ENCODE measurements at regions not wholly inside any gene's neighbourhood (a gene's known extent, or its start where the extent isn't known, plus 50 kb on each side); places are given as distances from the start of the nearest gene placed in this dataset.

GRCh38 chr16:54812229-54812628 lies 118.4 kb upstream of the IRX5 start:
- no peak for TF ChIP-seq EP300 (IDR thresholded peaks at IDR 0.05)
- WGBS: 54% methylated on average over 3 of the region's 3 CpGs
- DNase-seq (ENCODE audit: low spot score in 2 of 2): no peak
- no peaks in the 10 kb centered on the region for H3K4me1 ChIP-seq
- no peak overlapping the region for H3K27ac ChIP-seq
- H3K36me3 ChIP-seq: no peaks in the 10 kb centered on the region
- H3K9me3 ChIP-seq: no peaks in the 10 kb centered on the region
- no peaks in the 10 kb centered on the region for H3K27me3 ChIP-seq
- no peak overlapping the region for H3K4me3 ChIP-seq

GRCh38 chr16:54808890-54809289 lies 121.8 kb upstream of the IRX5 start:
- Histone ChIP-seq H3K4me3 (no peak overlapping the region), H3K36me3 (no peaks in the 10 kb centered on the region), H3K4me1 (no peaks in the 10 kb centered on the region), H3K27me3 (no peaks in the 10 kb centered on the region), H3K27ac (no peak overlapping the region), H3K9me3 (no peaks in the 10 kb centered on the region)
- TF ChIP-seq POLR2AphosphoS5 (IDR thresholded peaks at IDR 0.05) (no peak), CTCF (IDR thresholded peaks at IDR 0.05) (no peak), EP300 (IDR thresholded peaks at IDR 0.05) (no peak), POLR2A (IDR thresholded peaks at IDR 0.05) (no peak)
- DNase-seq (ENCODE audit: low spot score in 2 of 2): no peak

GRCh38 chr16:54806881-54807360 lies 123.7 kb upstream of the IRX5 start:
- no peak overlapping the region for H3K4me3 ChIP-seq
- H3K27ac ChIP-seq: no peak overlapping the region
- H3K36me3 ChIP-seq: no peaks in the 10 kb centered on the region
- no peaks in the 10 kb centered on the region for H3K4me1 ChIP-seq
- DNase-seq (ENCODE audit: low spot score in 2 of 2): no peak
- no peaks in the 10 kb centered on the region for H3K27me3 ChIP-seq
- TF ChIP-seq POLR2AphosphoS5 (IDR thresholded peaks at IDR 0.05): no peak
- TF ChIP-seq POLR2A (IDR thresholded peaks at IDR 0.05): no peak
- no peak for TF ChIP-seq CTCF (IDR thresholded peaks at IDR 0.05)
- TF ChIP-seq EP300 (IDR thresholded peaks at IDR 0.05): no peak
- 91% methylated on average over 4 of the region's 4 CpGs for WGBS
- no peaks in the 10 kb centered on the region for H3K9me3 ChIP-seq

- no peak for TF ChIP-seq EP300 (IDR thresholded peaks at IDR 0.05)
- no peak for TF ChIP-seq CTCF (IDR thresholded peaks at IDR 0.05)
- TF ChIP-seq POLR2A (IDR thresholded peaks at IDR 0.05): no peak
- no peak for TF ChIP-seq POLR2AphosphoS5 (IDR thresholded peaks at IDR 0.05)
- Histone ChIP-seq H3K36me3 (no peaks in the 10 kb centered on the region), H3K9me3 (no peaks in the 10 kb centered on the region), H3K27ac (no peak overlapping the region), H3K27me3 (no peaks in the 10 kb centered on the region), H3K4me1 (no peaks in the 10 kb centered on the region), H3K4me3 (no peak overlapping the region)
- DNase-seq (ENCODE audit: low spot score in 2 of 2): no peak
- 79% methylated on average over 6 of the region's 6 CpGs for WGBS
Measured at GRCh38 chr16:54806378-54806777, 124.3 kb upstream of the IRX5 start.

GRCh38 chr16:54805648-54806047 lies 125.0 kb upstream of the IRX5 start:
- no peak for DNase-seq (ENCODE audit: low spot score in 2 of 2)
- H3K4me1 ChIP-seq: no peaks in the 10 kb centered on the region

More at GRCh38 chr16:54805648-54806047, 125.0 kb upstream of the IRX5 start:
- Histone ChIP-seq H3K36me3 (no peaks in the 10 kb centered on the region), H3K4me3 (no peak overlapping the region), H3K27ac (no peak overlapping the region), H3K27me3 (no peaks in the 10 kb centered on the region), H3K9me3 (no peaks in the 10 kb centered on the region)
- no peak for TF ChIP-seq CTCF (IDR thresholded peaks at IDR 0.05)
- TF ChIP-seq POLR2AphosphoS5 (IDR thresholded peaks at IDR 0.05): no peak
- no peak for TF ChIP-seq EP300 (IDR thresholded peaks at IDR 0.05)
- TF ChIP-seq POLR2A (IDR thresholded peaks at IDR 0.05): no peak
- WGBS: 84% methylated on average over 4 of the region's 4 CpGs

Measured in suprapubic skin (tissue), 4 donors.